ENCODE measurements at regions not wholly inside any gene's neighbourhood (a gene's known extent, or its start where the extent isn't known, plus 50 kb on each side); places are given as distances from the start of the nearest gene placed in this dataset.

DNA sequence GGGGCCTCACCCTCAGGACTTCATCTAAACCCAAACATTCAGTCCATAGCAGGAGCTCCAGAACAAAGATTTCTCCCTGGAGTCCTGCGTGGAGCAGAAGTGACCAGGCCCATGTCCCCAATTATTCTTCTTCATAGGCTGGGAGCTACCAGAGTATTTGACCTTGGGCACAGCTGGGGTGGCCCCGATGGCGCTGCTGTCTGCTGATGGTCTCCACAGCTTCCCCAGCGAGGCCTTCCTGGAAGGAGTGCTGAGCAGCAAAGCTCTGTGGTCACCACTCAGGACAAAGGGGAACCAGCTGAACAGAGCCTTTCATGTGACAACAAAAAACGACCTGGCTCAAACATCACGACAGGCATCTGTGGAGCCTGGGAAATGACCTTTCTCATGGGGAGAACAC, 62.7 kb upstream of the ARGLU1 start:
- TF ChIP-seq, protein P1, sequence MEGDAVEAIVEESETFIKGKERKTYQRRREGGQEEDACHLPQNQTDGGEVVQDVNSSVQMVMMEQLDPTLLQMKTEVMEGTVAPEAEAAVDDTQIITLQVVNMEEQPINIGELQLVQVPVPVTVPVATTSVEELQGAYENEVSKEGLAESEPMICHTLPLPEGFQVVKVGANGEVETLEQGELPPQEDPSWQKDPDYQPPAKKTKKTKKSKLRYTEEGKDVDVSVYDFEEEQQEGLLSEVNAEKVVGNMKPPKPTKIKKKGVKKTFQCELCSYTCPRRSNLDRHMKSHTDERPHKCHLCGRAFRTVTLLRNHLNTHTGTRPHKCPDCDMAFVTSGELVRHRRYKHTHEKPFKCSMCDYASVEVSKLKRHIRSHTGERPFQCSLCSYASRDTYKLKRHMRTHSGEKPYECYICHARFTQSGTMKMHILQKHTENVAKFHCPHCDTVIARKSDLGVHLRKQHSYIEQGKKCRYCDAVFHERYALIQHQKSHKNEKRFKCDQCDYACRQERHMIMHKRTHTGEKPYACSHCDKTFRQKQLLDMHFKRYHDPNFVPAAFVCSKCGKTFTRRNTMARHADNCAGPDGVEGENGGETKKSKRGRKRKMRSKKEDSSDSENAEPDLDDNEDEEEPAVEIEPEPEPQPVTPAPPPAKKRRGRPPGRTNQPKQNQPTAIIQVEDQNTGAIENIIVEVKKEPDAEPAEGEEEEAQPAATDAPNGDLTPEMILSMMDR (IDR thresholded peaks at IDR 0.05) = no peak
- TF ChIP-seq POLR2A (IDR thresholded peaks at IDR 0.05) = no peak
